ENCODE measurements at regions not wholly inside any gene's neighbourhood (a gene's known extent, or its start where the extent isn't known, plus 50 kb on each side); places are given as distances from the start of the nearest gene placed in this dataset.
A peak's percentile ranks its signal among the peaks of the same experiment; 100 is the strongest.
"Not testable (repeated sequence)": the region's sequence is repeated elsewhere in the genome, so short reads cannot be mapped to it uniquely, and the experiment has no call there.

- Mint-ChIP-seq H3K27ac (no peak overlapping the region), H3K36me3 (no peaks in the 10 kb centered on the region), H3K9me3 (peaks cover 0 to 7% of the 10 kb centered on the region in 2 donors)
- DNase-seq (ENCODE audit: low spot score in 2 of 2) (no peak), ATAC-seq (no peak)
These were observed 534.0 kb downstream of the CBLN4 start for GRCh38 chr20:55471052-55472006.

DNA sequence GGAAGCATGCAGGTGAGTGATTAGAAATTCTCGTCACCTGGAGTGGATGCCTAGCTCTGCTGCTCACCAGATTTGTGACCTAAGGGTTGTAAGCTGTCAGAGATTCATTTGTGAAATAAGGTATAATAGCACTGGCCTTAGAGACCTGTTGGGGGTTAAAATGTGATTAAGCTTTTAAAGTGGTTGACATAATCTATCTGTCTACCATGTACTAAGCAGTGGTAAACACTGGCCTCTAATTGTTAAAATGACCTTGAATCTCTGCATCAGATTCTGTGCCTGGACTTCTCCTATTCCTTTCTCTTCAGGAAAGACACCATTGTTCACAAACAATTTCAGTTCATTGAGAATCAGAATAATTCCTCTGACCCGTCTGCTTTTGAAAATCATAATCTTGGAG is 536.2 kb downstream of the CBLN4 start:
- DNase-seq (ENCODE audit: low spot score in 2 of 2) (no peak), ATAC-seq (no peak)
- H3K36me3 Mint-ChIP-seq, result no peaks in the 10 kb centered on the region
- no peak overlapping the region for H3K27ac Mint-ChIP-seq
- peaks cover 0 to 7% of the 10 kb centered on the region in 2 donors for H3K9me3 Mint-ChIP-seq

DNA sequence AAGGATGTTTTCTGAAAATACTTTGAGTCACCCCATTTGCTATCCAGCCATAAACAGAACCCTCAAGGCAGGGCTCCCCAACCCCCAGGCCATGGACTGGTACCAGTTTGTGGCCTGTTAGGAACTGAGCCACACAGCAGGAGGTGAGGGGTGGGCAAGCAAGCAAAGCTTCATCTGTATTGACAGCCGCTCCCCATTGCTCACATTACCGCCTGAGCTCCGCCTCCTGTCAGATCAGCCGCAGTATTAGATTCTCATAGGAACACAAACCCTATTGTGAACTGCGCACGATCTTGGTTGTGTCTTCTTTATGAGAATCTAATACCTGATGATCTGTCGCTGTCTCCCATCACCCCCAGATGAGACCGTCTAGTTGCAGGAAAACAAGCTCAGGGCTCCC is 543.8 kb downstream of the CBLN4 start:
- H3K27ac Mint-ChIP-seq, result no peak overlapping the region
- DNase-seq (ENCODE audit: low spot score in 2 of 2) (no peak), ATAC-seq (no peak)
- no peaks in the 10 kb centered on the region for H3K36me3 Mint-ChIP-seq
- H3K9me3 Mint-ChIP-seq, result no peaks in the 10 kb centered on the region

DNA sequence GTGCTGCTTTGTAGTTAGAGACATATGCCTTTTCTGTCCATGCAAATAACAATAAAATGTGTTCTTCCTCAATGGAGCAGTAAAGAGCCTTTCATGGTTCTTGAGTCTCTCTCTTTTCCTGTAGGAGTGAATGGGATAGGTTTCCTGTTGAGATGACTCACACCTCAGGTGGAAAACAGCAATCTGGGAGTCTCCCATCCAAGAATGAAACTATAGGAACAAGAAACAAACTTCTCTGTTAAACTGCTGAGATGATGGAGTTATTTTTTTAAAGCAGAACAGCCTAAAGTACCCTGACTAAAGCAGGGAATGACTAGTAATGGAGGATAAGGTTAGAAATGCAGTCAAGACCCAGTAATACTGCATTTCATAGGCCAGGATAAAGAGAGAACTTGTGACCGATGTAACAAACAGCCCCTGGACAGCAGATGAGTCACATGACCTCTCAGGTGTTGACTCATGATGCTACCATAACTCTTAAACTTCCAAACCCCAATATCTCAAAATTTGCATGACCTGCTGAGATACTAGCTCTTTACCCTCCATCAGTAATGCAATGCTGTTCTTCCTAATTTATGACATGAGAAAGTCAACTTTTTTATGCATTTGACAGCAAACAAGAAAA is 548.9 kb downstream of the CBLN4 start:
- no peak for ATAC-seq
- no peak for DNase-seq (ENCODE audit: low spot score in 2 of 2)
- H3K27ac Mint-ChIP-seq, result no peak overlapping the region
- peaks cover 4 to 5% of the 10 kb centered on the region in 2 donors for H3K9me3 Mint-ChIP-seq
- H3K36me3 Mint-ChIP-seq, result no peaks in the 10 kb centered on the region

DNA sequence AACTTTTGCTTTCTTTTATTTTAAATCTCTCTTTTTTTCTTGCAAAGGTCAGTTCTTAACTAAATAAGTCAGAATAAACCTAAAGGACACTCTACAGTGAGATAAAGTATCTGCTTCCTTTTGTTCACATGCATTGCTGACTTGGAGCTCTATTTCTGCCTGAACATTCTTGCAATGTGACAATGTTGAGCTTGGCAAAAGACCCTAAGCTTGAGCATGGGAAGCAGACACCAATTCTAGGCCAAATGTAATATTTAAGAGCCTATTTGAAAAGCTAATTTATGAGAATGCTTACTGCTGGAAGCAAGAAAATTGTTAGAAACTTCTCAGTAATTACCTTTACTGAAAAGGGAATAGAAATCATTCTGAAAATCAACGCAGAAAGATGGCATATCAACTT is 556.2 kb downstream of the CBLN4 start:
- DNase-seq (ENCODE audit: low spot score in 2 of 2) (no peak), ATAC-seq (no peak)
- no peaks in the 10 kb centered on the region for H3K36me3 Mint-ChIP-seq
- H3K27ac Mint-ChIP-seq, result no peak overlapping the region
- peaks cover 5 to 13% of the 10 kb centered on the region in 2 donors for H3K9me3 Mint-ChIP-seq

DNA sequence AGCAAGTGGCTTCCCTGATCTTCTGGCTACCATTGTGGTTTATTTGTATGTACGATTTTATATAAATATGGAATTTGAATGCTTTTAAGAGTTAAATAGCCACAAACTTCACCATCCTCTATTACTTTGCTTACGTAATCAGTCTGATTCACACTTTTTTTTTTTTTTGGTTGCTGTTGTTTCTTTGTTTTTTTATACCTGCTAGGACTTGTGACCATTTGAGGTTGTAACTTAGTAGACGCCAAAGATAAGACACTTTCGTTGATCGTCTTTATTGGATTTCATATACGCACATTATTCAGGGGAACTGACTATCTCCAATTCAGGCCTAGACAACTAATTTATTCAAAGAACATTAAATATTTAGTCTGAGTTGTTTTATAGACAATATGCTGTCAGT is 559.0 kb downstream of the CBLN4 start:
- Mint-ChIP-seq H3K9me3 (peaks cover 0 to 11% of the 10 kb centered on the region in 2 donors), H3K36me3 (no peaks in the 10 kb centered on the region), H3K27ac (no peak overlapping the region)
- no peak for DNase-seq (ENCODE audit: low spot score in 2 of 2)
- ATAC-seq, result no peak

- no peak for DNase-seq (ENCODE audit: low spot score in 2 of 2)
- Mint-ChIP-seq H3K27ac (no peak overlapping the region), H3K9me3 (peaks cover 0 to 11% of the 10 kb centered on the region in 2 donors), H3K36me3 (no peaks in the 10 kb centered on the region)
- no peak for ATAC-seq
These were observed 566.2 kb downstream of the CBLN4 start for GRCh38 chr20:55439070-55439469.

DNA sequence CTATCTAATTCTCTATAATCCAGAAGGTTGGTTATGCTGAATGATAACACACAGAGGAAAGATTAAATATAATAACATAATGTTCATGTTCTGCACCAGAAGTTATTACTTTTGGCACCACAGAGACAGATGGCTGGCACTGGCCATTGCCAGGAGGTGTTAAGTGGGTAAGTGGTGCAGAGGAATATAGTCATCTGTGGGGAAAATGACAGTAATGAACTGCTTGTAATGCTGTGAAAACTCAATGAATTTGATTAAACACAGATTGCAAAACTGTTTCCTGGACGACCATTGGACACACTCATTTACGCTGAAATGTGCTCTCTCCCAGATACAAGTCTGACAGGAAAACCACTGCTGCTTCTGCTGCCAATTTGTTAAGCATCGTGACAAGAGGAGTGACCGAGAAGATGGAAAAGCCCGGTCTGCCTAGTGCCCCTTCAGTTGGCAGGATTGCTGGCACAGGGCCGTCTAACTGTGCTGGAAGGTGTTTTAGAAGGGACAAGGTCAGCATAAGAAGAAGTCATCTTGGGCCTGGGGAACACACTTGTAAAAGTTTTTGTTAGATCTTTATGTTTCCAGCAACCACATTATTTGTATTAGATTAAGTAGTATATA is 567.4 kb downstream of the CBLN4 start:
- DNase-seq (ENCODE audit: low spot score in 2 of 2) (no peak), ATAC-seq (no peak)
- peaks cover 0 to 9% of the 10 kb centered on the region in 2 donors for H3K9me3 Mint-ChIP-seq
- no peak overlapping the region for H3K27ac Mint-ChIP-seq
- no peaks in the 10 kb centered on the region for H3K36me3 Mint-ChIP-seq

GRCh38 chr20:55424968-55425367 is 580.4 kb downstream of the CBLN4 start:
- Mint-ChIP-seq H3K36me3 (no peaks in the 10 kb centered on the region), H3K9me3 (peaks cover 6 to 8% of the 10 kb centered on the region in 2 donors), H3K27ac (no peak overlapping the region)
- DNase-seq (ENCODE audit: low spot score in 2 of 2) (no peak), ATAC-seq (no peak)

GRCh38 chr20:55424476-55424875 is 580.8 kb downstream of the CBLN4 start:
- H3K27ac Mint-ChIP-seq, result no peak overlapping the region
- ATAC-seq (no peak), DNase-seq (ENCODE audit: low spot score in 2 of 2) (no peak)
- H3K9me3 Mint-ChIP-seq, result peaks cover 11 to 13% of the 10 kb centered on the region in 2 donors
- H3K36me3 Mint-ChIP-seq, result no peaks in the 10 kb centered on the region

- Mint-ChIP-seq H3K9me3 (peaks cover 6 to 10% of the 10 kb centered on the region in 2 donors), H3K36me3 (no peaks in the 10 kb centered on the region), H3K27ac (no peak overlapping the region)
- DNase-seq (ENCODE audit: low spot score in 2 of 2) (no peak), ATAC-seq (no peak)
These were observed 587.5 kb downstream of the CBLN4 start for GRCh38 chr20:55417836-55418235.

DNA sequence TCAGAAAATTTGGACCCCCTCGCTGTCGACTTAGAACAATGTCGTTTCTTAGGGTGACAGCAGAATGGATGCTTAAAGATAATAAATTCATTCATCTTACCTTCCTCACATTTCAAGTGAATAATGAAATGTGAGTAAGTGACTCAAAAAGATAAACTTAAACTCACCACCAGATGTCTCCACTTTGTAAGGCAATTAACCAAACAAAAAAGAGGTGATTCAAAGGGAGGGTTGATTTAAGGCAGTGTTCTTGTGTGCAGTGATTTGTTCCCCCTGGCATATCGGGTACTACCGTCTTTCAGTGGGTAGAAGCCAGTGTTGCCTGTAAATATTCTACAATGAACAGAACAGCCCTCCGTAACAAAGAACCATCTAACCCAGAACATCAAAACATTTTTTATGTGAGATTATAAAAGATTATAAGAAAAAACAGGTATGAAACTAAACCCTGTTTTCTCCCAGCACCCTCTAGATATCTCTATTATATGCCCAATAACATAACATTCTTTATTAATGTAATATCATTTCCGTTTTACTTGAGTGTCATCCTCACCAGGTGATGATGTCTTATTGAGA is 589.7 kb downstream of the CBLN4 start:
- no peaks in the 10 kb centered on the region for H3K36me3 Mint-ChIP-seq
- peaks cover 10 to 12% of the 10 kb centered on the region in 2 donors for H3K9me3 Mint-ChIP-seq

DNA sequence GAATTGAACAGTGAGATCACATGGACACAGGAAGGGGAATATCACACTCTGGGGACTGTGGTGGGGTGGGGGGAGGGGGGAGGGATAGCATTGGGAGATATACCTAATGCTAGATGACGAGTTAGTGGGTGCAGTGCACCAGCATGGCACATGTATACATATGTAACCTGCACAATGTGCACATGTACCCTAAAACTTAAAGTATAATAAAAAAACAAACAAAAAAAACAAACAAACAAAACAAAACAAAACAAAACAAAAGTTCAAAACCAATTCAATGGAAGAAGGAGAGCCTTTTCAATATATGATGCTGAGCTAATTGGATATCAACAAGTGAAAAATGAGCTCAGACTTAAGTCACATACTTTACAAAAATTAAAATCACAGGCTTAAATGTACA is 592.8 kb downstream of the CBLN4 start:
- not testable (repeated sequence) for DNase-seq (ENCODE audit: low spot score in 2 of 2); ATAC-seq; H3K27ac Mint-ChIP-seq
- Mint-ChIP-seq H3K36me3 (peaks cover 0 to 12% of the 10 kb centered on the region in 2 donors), H3K9me3 (peaks cover 9 to 12% of the 10 kb centered on the region in 2 donors)

More for the DNA sequence above, 589.7 kb downstream of the CBLN4 start:
- H3K27ac Mint-ChIP-seq, result no peak overlapping the region
- no peak for ATAC-seq
- DNase-seq (ENCODE audit: low spot score in 2 of 2), result no peak

- Mint-ChIP-seq H3K27ac (no peak overlapping the region), H3K36me3 (peaks cover 0 to 12% of the 10 kb centered on the region in 2 donors), H3K9me3 (peaks cover 16 to 33% of the 10 kb centered on the region in 2 donors)
- DNase-seq (ENCODE audit: low spot score in 2 of 2), result no peak
- no peak for ATAC-seq
These were observed 598.4 kb downstream of the CBLN4 start for GRCh38 chr20:55406891-55407290.

DNA sequence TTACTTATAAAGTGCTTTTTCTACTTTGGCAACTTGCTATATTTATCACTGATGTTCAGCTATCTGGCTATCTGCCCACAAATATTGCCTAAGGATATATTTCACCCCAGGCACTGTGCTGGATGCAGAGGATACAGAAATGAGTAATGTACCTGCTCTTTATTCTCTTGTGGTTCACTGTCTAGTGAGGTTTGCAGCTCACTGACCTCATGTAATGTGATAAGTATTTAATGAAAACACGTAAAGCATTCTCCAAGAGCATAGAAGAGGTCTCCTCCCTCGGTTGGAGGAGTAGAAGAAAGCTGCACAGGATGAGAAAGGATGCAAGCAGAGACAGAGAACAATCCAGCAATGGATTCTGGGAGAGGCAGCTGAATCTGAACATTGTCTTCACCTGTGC is 610.7 kb downstream of the CBLN4 start:
- no peak for ATAC-seq

GRCh38 chr20:55390791-55391190 is 614.5 kb downstream of the CBLN4 start:
- H3K36me3 Mint-ChIP-seq, result no peaks in the 10 kb centered on the region
- ATAC-seq (no peak), DNase-seq (ENCODE audit: low spot score in 2 of 2) (no peak)
- no peak overlapping the region for H3K27ac Mint-ChIP-seq
- H3K9me3 Mint-ChIP-seq, result peaks cover 4 to 6% of the 10 kb centered on the region in 2 donors

More for the DNA sequence above, 610.7 kb downstream of the CBLN4 start:
- H3K36me3 Mint-ChIP-seq, result no peaks in the 10 kb centered on the region
- H3K27ac Mint-ChIP-seq, result no peak overlapping the region
- peaks cover 0 to 4% of the 10 kb centered on the region in 2 donors for H3K9me3 Mint-ChIP-seq
- no peak for DNase-seq (ENCODE audit: low spot score in 2 of 2)

GRCh38 chr20:55386686-55387085 is 618.6 kb downstream of the CBLN4 start:
- DNase-seq (ENCODE audit: low spot score in 2 of 2) (no peak), ATAC-seq (no peak)
- H3K27ac Mint-ChIP-seq, result peak overlapping the region in 1 of 2 donors; percentile 5
- H3K36me3 Mint-ChIP-seq, result no peaks in the 10 kb centered on the region
- peaks cover 10 to 18% of the 10 kb centered on the region in 2 donors for H3K9me3 Mint-ChIP-seq

Data from activated naive CD4-positive, alpha-beta T cell treated with anti-CD3 and anti-CD28 coated beads, Interleukin-2, amount 50 U/mL, for 72 hours (primary cell).